GM21723 (cell line): ENCODE measurements at regions not wholly inside any gene's neighbourhood (a gene's known extent, or its start where the extent isn't known, plus 50 kb on each side); places are given as distances from the start of the nearest gene placed in this dataset.
A peak's percentile ranks its signal among the peaks of the same experiment; 100 is the strongest.
"Not testable (repeated sequence)": the region's sequence is repeated elsewhere in the genome, so short reads cannot be mapped to it uniquely, and the experiment has no call there.

Experiments used
- ATAC-seq: cut with Tn5 transposase; IDR thresholded peaks from one replicate; pipeline ENCODE4 v1.9.1; 2021; ENCODE audit warnings: mild to moderate bottlenecking, moderate library complexity; ENCODE audit not compliant: unreplicated experiment

- ATAC-seq, result no peak
Measured at GRCh38 chr10:9547936-9548904, 1469.5 kb upstream of the CELF2 start.

GRCh38 chr10:9550810-9551209 is 1466.9 kb upstream of the CELF2 start:
- ATAC-seq, result no peak

GRCh38 chr10:9554321-9554720 is 1463.4 kb upstream of the CELF2 start:
- no peak for ATAC-seq

- ATAC-seq, result no peak
Measured at GRCh38 chr10:9560976-9561375, 1456.7 kb upstream of the CELF2 start.

GRCh38 chr10:9561821-9562505 is 1455.7 kb upstream of the CELF2 start:
- ATAC-seq, result no peak

GRCh38 chr10:9577746-9578145 is 1439.9 kb upstream of the CELF2 start:
- ATAC-seq, result no peak

GRCh38 chr10:9579110-9579705 is 1438.5 kb upstream of the CELF2 start:
- ATAC-seq, result no peak

GRCh38 chr10:9582803-9583202 is 1434.9 kb upstream of the CELF2 start:
- ATAC-seq, result not testable (repeated sequence)

- no peak for ATAC-seq
Measured at GRCh38 chr10:9596368-9596920, 1421.2 kb upstream of the CELF2 start.

GRCh38 chr10:9602998-9603397 is 1414.7 kb upstream of the CELF2 start:
- no peak for ATAC-seq

- ATAC-seq, result no peak
Measured at GRCh38 chr10:9603972-9604371, 1413.7 kb upstream of the CELF2 start.

- ATAC-seq, result no peak
Measured at GRCh38 chr10:9605231-9605630, 1412.4 kb upstream of the CELF2 start.

- no peak for ATAC-seq
Measured at GRCh38 chr10:9608602-9609001, 1409.1 kb upstream of the CELF2 start.

GRCh38 chr10:9613338-9614075 is 1404.2 kb upstream of the CELF2 start:
- peak; percentile 89 for ATAC-seq

GRCh38 chr10:9615189-9615588 is 1402.5 kb upstream of the CELF2 start:
- no peak for ATAC-seq

GRCh38 chr10:9621216-9621615 is 1396.5 kb upstream of the CELF2 start:
- ATAC-seq, result no peak

- no peak for ATAC-seq
Measured at GRCh38 chr10:9625304-9625703, 1392.4 kb upstream of the CELF2 start.

GRCh38 chr10:9634466-9634865 is 1383.2 kb upstream of the CELF2 start:
- no peak for ATAC-seq

- no peak for ATAC-seq
Measured at GRCh38 chr10:9635691-9636090, 1382.0 kb upstream of the CELF2 start.

- ATAC-seq, result no peak
Measured at GRCh38 chr10:9636216-9636615, 1381.5 kb upstream of the CELF2 start.

GRCh38 chr10:9643782-9644181 is 1373.9 kb upstream of the CELF2 start:
- ATAC-seq, result no peak
